ENCODE measurements at regions not wholly inside any gene's neighbourhood (a gene's known extent, or its start where the extent isn't known, plus 50 kb on each side); places are given as distances from the start of the nearest gene placed in this dataset.

- TF ChIP-seq POLR2AphosphoS5 (IDR thresholded peaks at IDR 0.05; ENCODE audit: low read depth, low read length) (no peak), CTCF (IDR thresholded peaks at IDR 0.05) (no peak), SIN3A (IDR thresholded peaks at IDR 0.05; ENCODE audit: borderline replicate concordance, insufficient read depth, low read depth, low read length) (no peak), REST (IDR thresholded peaks at IDR 0.05; ENCODE audit: insufficient read depth in 1 of 2, low read depth in 2 of 2, low read length in 1 of 2) (no peak)
Measured at GRCh38 chr9:32218100-32218767, 166.2 kb upstream of the ACO1 start.
